ENCODE measurements at regions not wholly inside any gene's neighbourhood (a gene's known extent, or its start where the extent isn't known, plus 50 kb on each side); places are given as distances from the start of the nearest gene placed in this dataset.

DNA sequence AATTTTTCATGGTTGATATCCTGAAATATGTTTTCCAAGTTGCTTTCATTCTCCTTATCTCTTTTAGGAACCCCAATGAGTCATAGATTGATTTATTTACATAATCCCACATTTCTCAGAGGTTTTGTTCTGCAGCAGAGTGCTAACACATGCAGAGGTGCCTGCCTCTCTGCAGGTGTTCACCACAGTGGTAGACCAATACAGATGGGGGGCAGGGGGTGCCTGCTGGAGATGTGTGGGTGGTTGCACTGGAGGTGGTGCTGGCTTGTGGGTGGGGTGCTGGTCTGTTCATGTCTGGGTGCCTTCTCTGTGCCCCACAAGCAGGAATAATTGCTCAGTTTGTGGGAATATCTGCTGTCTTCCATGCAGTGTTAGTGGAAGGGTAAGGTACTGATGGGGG lies 131.1 kb downstream of the JRKL start:
- no peak overlapping the region for H2AFZ ChIP-seq (ENCODE audit: control insufficient read depth, low read length)
- H3K4me1 ChIP-seq (ENCODE audit: control insufficient read depth, extremely low read depth, insufficient read depth, low read length) = no peaks in the 10 kb centered on the region
- no peaks in the 10 kb centered on the region for H3K9me1 ChIP-seq (ENCODE audit: control insufficient read depth, extremely low read depth, insufficient read depth, low read length)
- H3K4me3 ChIP-seq (ENCODE audit: control insufficient read depth in 2 of 3, extremely low read depth in 1 of 3, insufficient read depth in 2 of 3, low read depth in 1 of 3, low read length in 3 of 3) = no peak overlapping the region
- H4K20me1 ChIP-seq (ENCODE audit: control insufficient read depth, extremely low read depth, insufficient read depth, low read length) = no peaks in the 10 kb centered on the region
- dilution Hi-C loops (cut with MboI; ENCODE audit: extremely low pct_ligation_motif_present, low sequenced_read_pairs) = no loop called here
- H3K9me3 ChIP-seq (ENCODE audit: control insufficient read depth, low read depth, low read length) = no peaks in the 10 kb centered on the region
- no peak overlapping the region for H3K4me2 ChIP-seq (ENCODE audit: control insufficient read depth, extremely low read depth, insufficient read depth, low read depth, low read length)
- FAIRE-seq = no peak
- no peak overlapping the region for H3K9ac ChIP-seq (ENCODE audit: control insufficient read depth, extremely low read depth, insufficient read depth, low read length)
- no peak for TF ChIP-seq EZH2 (IDR thresholded peaks at IDR 0.05; ENCODE audit: low read length)
- TF ChIP-seq, protein P1, sequence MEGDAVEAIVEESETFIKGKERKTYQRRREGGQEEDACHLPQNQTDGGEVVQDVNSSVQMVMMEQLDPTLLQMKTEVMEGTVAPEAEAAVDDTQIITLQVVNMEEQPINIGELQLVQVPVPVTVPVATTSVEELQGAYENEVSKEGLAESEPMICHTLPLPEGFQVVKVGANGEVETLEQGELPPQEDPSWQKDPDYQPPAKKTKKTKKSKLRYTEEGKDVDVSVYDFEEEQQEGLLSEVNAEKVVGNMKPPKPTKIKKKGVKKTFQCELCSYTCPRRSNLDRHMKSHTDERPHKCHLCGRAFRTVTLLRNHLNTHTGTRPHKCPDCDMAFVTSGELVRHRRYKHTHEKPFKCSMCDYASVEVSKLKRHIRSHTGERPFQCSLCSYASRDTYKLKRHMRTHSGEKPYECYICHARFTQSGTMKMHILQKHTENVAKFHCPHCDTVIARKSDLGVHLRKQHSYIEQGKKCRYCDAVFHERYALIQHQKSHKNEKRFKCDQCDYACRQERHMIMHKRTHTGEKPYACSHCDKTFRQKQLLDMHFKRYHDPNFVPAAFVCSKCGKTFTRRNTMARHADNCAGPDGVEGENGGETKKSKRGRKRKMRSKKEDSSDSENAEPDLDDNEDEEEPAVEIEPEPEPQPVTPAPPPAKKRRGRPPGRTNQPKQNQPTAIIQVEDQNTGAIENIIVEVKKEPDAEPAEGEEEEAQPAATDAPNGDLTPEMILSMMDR (optimal IDR thresholded peaks at IDR 0.05 in 1 of 3, IDR thresholded peaks at IDR 0.05 in 1 of 3, conservative IDR thresholded peaks at IDR 0.05 in 1 of 3; ENCODE audit: extremely low read depth in 1 of 3, insufficient read depth in 2 of 3, low read length in 3 of 3) = no peak
- no peak for DNase-seq (ENCODE audit: low read depth, low spot score)
- no peaks in the 10 kb centered on the region for H3K79me2 ChIP-seq (ENCODE audit: control insufficient read depth, insufficient read depth, low read length)
- H3K27me3 ChIP-seq (ENCODE audit: control insufficient read depth, extremely low read depth, insufficient read depth, low read length) = no peaks in the 10 kb centered on the region
- H3K27ac ChIP-seq (ENCODE audit: control insufficient read depth, insufficient read depth, low read length) = no peak overlapping the region
- no peaks in the 10 kb centered on the region for H3K36me3 ChIP-seq (ENCODE audit: control insufficient read depth in 2 of 2, extremely low read depth in 1 of 2, insufficient read depth in 2 of 2, low read length in 2 of 2)

- H4K20me1 ChIP-seq (ENCODE audit: control insufficient read depth, extremely low read depth, insufficient read depth, low read length) = no peaks in the 10 kb centered on the region
- no peak overlapping the region for H3K4me3 ChIP-seq (ENCODE audit: control insufficient read depth in 2 of 3, extremely low read depth in 1 of 3, insufficient read depth in 2 of 3, low read depth in 1 of 3, low read length in 3 of 3)
- no peak overlapping the region for H3K27ac ChIP-seq (ENCODE audit: control insufficient read depth, insufficient read depth, low read length)
- H2AFZ ChIP-seq (ENCODE audit: control insufficient read depth, low read length) = no peak overlapping the region
- no peak overlapping the region for H3K4me2 ChIP-seq (ENCODE audit: control insufficient read depth, extremely low read depth, insufficient read depth, low read depth, low read length)
- DNase-seq (ENCODE audit: low read depth, low spot score) (no peak), FAIRE-seq (no peak)
- dilution Hi-C loops (cut with MboI; ENCODE audit: extremely low pct_ligation_motif_present, low sequenced_read_pairs) = no loop called here
- H3K9me1 ChIP-seq (ENCODE audit: control insufficient read depth, extremely low read depth, insufficient read depth, low read length) = no peaks in the 10 kb centered on the region
- no peaks in the 10 kb centered on the region for H3K79me2 ChIP-seq (ENCODE audit: control insufficient read depth, insufficient read depth, low read length)
- H3K9me3 ChIP-seq (ENCODE audit: control insufficient read depth, low read depth, low read length) = no peaks in the 10 kb centered on the region
- TF ChIP-seq, protein P1 (optimal IDR thresholded peaks at IDR 0.05 in 1 of 3, IDR thresholded peaks at IDR 0.05 in 1 of 3, conservative IDR thresholded peaks at IDR 0.05 in 1 of 3; ENCODE audit: extremely low read depth in 1 of 3, insufficient read depth in 2 of 3, low read length in 3 of 3) = no peak
- no peak for TF ChIP-seq EZH2 (IDR thresholded peaks at IDR 0.05; ENCODE audit: low read length)
- H3K9ac ChIP-seq (ENCODE audit: control insufficient read depth, extremely low read depth, insufficient read depth, low read length) = no peak overlapping the region
- no peaks in the 10 kb centered on the region for H3K27me3 ChIP-seq (ENCODE audit: control insufficient read depth, extremely low read depth, insufficient read depth, low read length)
- H3K4me1 ChIP-seq (ENCODE audit: control insufficient read depth, extremely low read depth, insufficient read depth, low read length) = no peaks in the 10 kb centered on the region
- no peaks in the 10 kb centered on the region for H3K36me3 ChIP-seq (ENCODE audit: control insufficient read depth in 2 of 2, extremely low read depth in 1 of 2, insufficient read depth in 2 of 2, low read length in 2 of 2)
Measured at GRCh38 chr11:96523656-96524055, 133.8 kb downstream of the JRKL start.
